HCT116 (cell line): ENCODE measurements at regions not wholly inside any gene's neighbourhood (a gene's known extent, or its start where the extent isn't known, plus 50 kb on each side); places are given as distances from the start of the nearest gene placed in this dataset.

ENCODE experiments used
- ATAC-seq: fragments of 200-7000 bp; cut with Tn5 transposase; 2 replicates; pipeline ENCODE4 v1.9.1; 2020; ENCODE audit warnings: mild to moderate bottlenecking, moderate library complexity
- BruUV-seq: library from RNA; stranded (reverse); fragments of 400-500 nt; replicated peaks from 2 replicates; lab custom pipeline; 2021; lab: Mats Ljungman, UMichigan
- CTCF ChIA-PET: fragments of 300-600 bp; sonication (Branson Sonifier 250); formaldehyde crosslinking; loops from one replicate; lab custom pipeline; 2021; ENCODE audit warnings: antibody characterized with exemption; lab: Charles Lee
- POLR2A ChIA-PET: fragments of 300-600, 350-600 bp; sonication (Branson Sonifier 250); formaldehyde crosslinking; loops from one replicate; lab custom pipeline; 2021; ENCODE audit warnings: antibody characterized with exemption; lab: Charles Lee
- RAD21 ChIA-PET, 2 experiments: fragments of 300-600 bp; sonication (Branson Sonifier 250); formaldehyde crosslinking; loops; one replicate each; lab custom pipeline; 2023; ENCODE audit warnings: low total read pairs in 2 of 2; ENCODE audit not compliant: uncharacterized antibody in 2 of 2, unreplicated experiment in 2 of 2, low non-redundant PET in 1 of 2; lab: Charles Lee
- DNase-seq: peaks from one replicate; pipeline ENCODE4 v3.0.0-alpha.2; 2010; ENCODE audit warnings: low read depth, low spot score
- H2AFZ ChIP-seq: fragments of 200-600 bp; shearing (Covaris generic), sonication (generic); 2 replicates; pipeline ENCODE4 v1.6.1; 2017; ENCODE audit warnings: low read depth, mixed run types, mixed read lengths, antibody characterized with exemption, low read length; ENCODE audit not compliant: poor library complexity, severe bottlenecking
- H3K27ac ChIP-seq: 2 replicates; pipeline ENCODE4 v1.5.1; 2012; ENCODE audit warnings: low read depth, low read length
- H3K27me3 ChIP-seq: fragments of 200-600 bp; sonication (generic); 2 replicates; pipeline ENCODE4 v1.6.1; 2016; ENCODE audit warnings: mixed run types, low read length, mixed read lengths; ENCODE audit not compliant: insufficient read depth
- H3K36me3 ChIP-seq, 2 experiments: fragments of 200-500 bp in 1 of 2; fragments of 200-600 bp in 1 of 2; sonication (Bioruptor generic) in 1 of 2; sonication (generic) in 1 of 2; 2 replicates each; pipeline versions ENCODE4 v1.5.1 to v1.6.1; 2014 to 2016; ENCODE audit warnings: low read length in 2 of 2, inconsistent platforms in 1 of 2, mixed read lengths in 1 of 2, mixed run types in 1 of 2; ENCODE audit not compliant: insufficient read depth in 2 of 2, control insufficient read depth in 1 of 2
- H3K4me1 ChIP-seq, 2 experiments: fragments of 200-600 bp in 1 of 2; sonication (generic) in 1 of 2; 2 replicates each; pipeline versions ENCODE4 v1.5.1 to v1.6.1; 2012 to 2017; ENCODE audit warnings: low read length in 2 of 2, inconsistent platforms in 1 of 2, mild to moderate bottlenecking in 1 of 2, mixed read lengths in 1 of 2, mixed run types in 1 of 2, moderate library complexity in 1 of 2; ENCODE audit not compliant: insufficient read depth in 2 of 2, control insufficient read depth in 1 of 2
- H3K4me2 ChIP-seq: fragments of 200-600 bp; sonication (generic); 2 replicates; pipeline ENCODE4 v1.6.1; 2017; ENCODE audit warnings: mixed run types, low read length, mixed read lengths
- H3K4me3 ChIP-seq, 2 experiments: fragments of 200-600 bp in 1 of 2; sonication (generic) in 1 of 2; replicated peaks in 1 of 2; 2 replicates each; pipeline ENCODE4 v1.5.1; 2011 to 2016; ENCODE audit warnings: low read length in 2 of 2, control low read depth in 1 of 2, low read depth in 1 of 2, mild to moderate bottlenecking in 1 of 2, mixed read lengths in 1 of 2, mixed run types in 1 of 2
- H3K79me2 ChIP-seq: fragments of 200-600 bp; sonication (generic); 2 replicates; pipeline ENCODE4 v1.6.1; 2017; ENCODE audit warnings: mild to moderate bottlenecking, mixed run types, low read length, moderate library complexity, mixed read lengths; ENCODE audit not compliant: insufficient read depth
- H3K9ac ChIP-seq: fragments of 200-600 bp; sonication (generic); 2 replicates; pipeline ENCODE4 v1.6.1; 2016; ENCODE audit warnings: low read length, mixed read lengths
- H3K9me2 ChIP-seq: fragments of 200-600 bp; sonication (generic), shearing (Covaris generic); 2 replicates; pipeline ENCODE4 v1.6.1; 2017; ENCODE audit warnings: mixed run types, mild to moderate bottlenecking, moderate library complexity; ENCODE audit not compliant: insufficient read depth
- H3K9me3 ChIP-seq, 2 experiments: fragments of 200-500 bp in 1 of 2; fragments of 200-600 bp in 1 of 2; sonication (Bioruptor generic) in 1 of 2; sonication (generic) in 1 of 2; 2 replicates each; pipeline ENCODE4 v1.6.1; 2014 to 2017; ENCODE audit warnings: low read length in 2 of 2, mixed read lengths in 2 of 2, inconsistent platforms in 1 of 2, low read depth in 1 of 2, mild to moderate bottlenecking in 1 of 2, mixed run types in 1 of 2, moderate library complexity in 1 of 2; ENCODE audit not compliant: control insufficient read depth in 1 of 2, insufficient read depth in 1 of 2
- H4K20me1 ChIP-seq: fragments of 200-600 bp; sonication (generic), shearing (Covaris generic); 2 replicates; pipeline ENCODE4 v1.6.1; 2017; ENCODE audit warnings: mixed run types, mild to moderate bottlenecking, moderate library complexity; ENCODE audit not compliant: insufficient read depth
- CBX3 ChIP-seq: IDR thresholded peaks from 2 replicates; pipeline ENCODE4 v1.6.1; 2012; ENCODE audit warnings: low read depth
- CEBPB ChIP-seq: IDR thresholded peaks from 2 replicates; pipeline ENCODE4 v1.6.1; 2012; ENCODE audit warnings: low read depth
- EGR1 ChIP-seq: IDR thresholded peaks from 2 replicates; pipeline ENCODE4 v1.6.1; 2012; ENCODE audit warnings: low read depth
- EZH2 ChIP-seq: fragments of 200-600 bp; sonication (generic); IDR thresholded peaks from 2 replicates; pipeline ENCODE4 v1.6.1; 2017; ENCODE audit warnings: antibody characterized with exemption, mixed run types
- MAX ChIP-seq: IDR thresholded peaks from 2 replicates; pipeline ENCODE4 v1.6.1; 2012
- POLR2A ChIP-seq: IDR thresholded peaks from 2 replicates; pipeline ENCODE4 v1.7.0; 2011; ENCODE audit warnings: borderline replicate concordance; ENCODE audit not compliant: insufficient read depth, insufficient read length; ENCODE audit errors: extremely low read depth
- RAD21 ChIP-seq: IDR thresholded peaks from 2 replicates; pipeline ENCODE4 v1.6.1; 2012; ENCODE audit warnings: low read depth, mild to moderate bottlenecking
- SRF ChIP-seq: IDR thresholded peaks from 2 replicates; pipeline ENCODE4 v1.6.1; 2012; ENCODE audit warnings: low read depth
- TCF7L2 ChIP-seq: IDR thresholded peaks from 2 replicates; pipeline ENCODE4 v1.7.0; 2011; ENCODE audit warnings: borderline replicate concordance, inconsistent platforms; ENCODE audit not compliant: insufficient read depth, insufficient read length; ENCODE audit errors: extremely low read depth
- YY1 ChIP-seq: IDR thresholded peaks from 2 replicates; pipeline ENCODE4 v1.6.1; 2011; ENCODE audit warnings: low read length, low read depth, moderate library complexity, mild to moderate bottlenecking; ENCODE audit not compliant: insufficient replicate concordance; ENCODE audit errors: extremely low read depth
- ZNF274 ChIP-seq: fragments of 200-500 bp; sonication (Bioruptor generic); IDR thresholded peaks from 2 replicates; pipeline ENCODE4 v1.6.1; 2014; ENCODE audit warnings: mild to moderate bottlenecking, low read depth, low read length, inconsistent platforms
- intact Hi-C: fragments of 100-400 bp; cut with micrococcal nuclease; formaldehyde crosslinking; loops from 2 replicates; pipeline ENCODE4 v1.10.0; 2022

GRCh38 chr9:81380504-81381359 lies 308.6 kb downstream of the TLE1 start:
- intact Hi-C loops, result no loop called here
- no peak overlapping the region for H2AFZ ChIP-seq
- H3K4me2 ChIP-seq, result no peak overlapping the region

GRCh38 chr9:81379655-81380054 lies 309.7 kb downstream of the TLE1 start:
- CTCF ChIA-PET, result no interaction called here
- H2AFZ ChIP-seq, result no peak overlapping the region
- H3K9me3 ChIP-seq, result no peaks in the 10 kb centered on the region
- intact Hi-C loops, result no loop called here
- H3K4me2 ChIP-seq, result no peak overlapping the region
- DNase-seq (no peak), ATAC-seq (no peak)
- no peaks in the 10 kb centered on the region for H3K36me3 ChIP-seq
- no peak overlapping the region for H3K27ac ChIP-seq
- H3K4me1 ChIP-seq, result no peaks in the 10 kb centered on the region
- no peaks in the 10 kb centered on the region for H3K79me2 ChIP-seq
- POLR2A ChIA-PET, result no interaction called here
- no peak overlapping the region for H3K4me3 ChIP-seq
- no peak for TF ChIP-seq SRF
- TF ChIP-seq EZH2, result no peak
- no peak for TF ChIP-seq CEBPB
- no peak for TF ChIP-seq YY1
- no peak for TF ChIP-seq ZNF274
- no peak for TF ChIP-seq MAX
- RAD21 ChIA-PET, result no interaction called here
- BruUV-seq, result no TSS peak
- no peaks in the 10 kb centered on the region for H3K27me3 ChIP-seq
- H3K9me2 ChIP-seq, result no peaks in the 10 kb centered on the region
- no peak overlapping the region for H3K9ac ChIP-seq
- no peaks in the 10 kb centered on the region for H4K20me1 ChIP-seq

More at GRCh38 chr9:81380504-81381359, 308.6 kb downstream of the TLE1 start:
- no peak for DNase-seq
- Histone ChIP-seq H4K20me1 (no peaks in the 10 kb centered on the region), H3K27ac (no peak overlapping the region), H3K36me3 (no peaks in the 10 kb centered on the region), H3K79me2 (no peaks in the 10 kb centered on the region), H3K27me3 (no peaks in the 10 kb centered on the region), H3K9ac (no peak overlapping the region), H3K4me3 (no peak overlapping the region), H3K9me2 (no peaks in the 10 kb centered on the region), H3K9me3 (no peaks in the 10 kb centered on the region), H3K4me1 (no peaks in the 10 kb centered on the region)
- ChIA-PET RAD21 (no interaction called here), CTCF (no interaction called here), POLR2A (no interaction called here)
- TF ChIP-seq POLR2A (no peak), YY1 (no peak), EGR1 (no peak), MAX (no peak), TCF7L2 (no peak), CBX3 (no peak), RAD21 (no peak)
- no TSS peak for BruUV-seq
- no peak for ATAC-seq
